ENCODE measurements at regions not wholly inside any gene's neighbourhood (a gene's known extent, or its start where the extent isn't known, plus 50 kb on each side); places are given as distances from the start of the nearest gene placed in this dataset.

- DNase-seq, result no peak
Observed at GRCh38 chr1:67563684-67564083, 121.3 kb upstream of the GADD45A start.

- no peak for DNase-seq
Observed at GRCh38 chr1:67564193-67564592, 120.8 kb upstream of the GADD45A start.

GRCh38 chr1:67566803-67567377 is 118.1 kb upstream of the GADD45A start:
- DNase-seq, result no peak

GRCh38 chr1:67570486-67571143 is 114.4 kb upstream of the GADD45A start:
- no peak for DNase-seq

GRCh38 chr1:67571406-67571805 is 113.6 kb upstream of the GADD45A start:
- DNase-seq, result no peak

GRCh38 chr1:67571901-67572593 is 113.0 kb upstream of the GADD45A start:
- DNase-seq, result no peak

GRCh38 chr1:67572594-67573221 is 112.3 kb upstream of the GADD45A start:
- DNase-seq, result no peak

GRCh38 chr1:67573311-67573872 is 111.6 kb upstream of the GADD45A start:
- DNase-seq, result no peak

- DNase-seq, result no peak
Observed at GRCh38 chr1:67574221-67574620, 110.8 kb upstream of the GADD45A start.

GRCh38 chr1:67575861-67576260 is 109.1 kb upstream of the GADD45A start:
- no peak for DNase-seq

GRCh38 chr1:67576474-67576873 is 108.5 kb upstream of the GADD45A start:
- DNase-seq, result no peak

GRCh38 chr1:67577646-67578045 is 107.4 kb upstream of the GADD45A start:
- DNase-seq, result no peak

- DNase-seq, result no peak
Observed at GRCh38 chr1:67578397-67579020, 106.5 kb upstream of the GADD45A start.

- no peak for DNase-seq
Observed at GRCh38 chr1:67579623-67580394, 105.2 kb upstream of the GADD45A start.

GRCh38 chr1:67580691-67581403 is 104.2 kb upstream of the GADD45A start:
- no peak for DNase-seq

GRCh38 chr1:67582625-67583461 is 102.2 kb upstream of the GADD45A start:
- DNase-seq, result no peak

GRCh38 chr1:67583462-67583950 is 101.5 kb upstream of the GADD45A start:
- DNase-seq, result no peak

- no peak for DNase-seq
Observed at GRCh38 chr1:67584938-67585337, 100.1 kb upstream of the GADD45A start.

GRCh38 chr1:67586596-67586995 is 98.4 kb upstream of the GADD45A start:
- DNase-seq, result no peak

- DNase-seq, result no peak
Observed at GRCh38 chr1:67588178-67588855, 96.7 kb upstream of the GADD45A start.

All from stimulated activated CD4-positive, alpha-beta T cell treated with anti-CD3 and anti-CD28 coated beads, Interleukin-1b, Interleukin-23, amount 100 ng/mL, for 48 hours (primary cell).